ENCODE measurements at regions not wholly inside any gene's neighbourhood (a gene's known extent, or its start where the extent isn't known, plus 50 kb on each side); places are given as distances from the start of the nearest gene placed in this dataset.

DNA sequence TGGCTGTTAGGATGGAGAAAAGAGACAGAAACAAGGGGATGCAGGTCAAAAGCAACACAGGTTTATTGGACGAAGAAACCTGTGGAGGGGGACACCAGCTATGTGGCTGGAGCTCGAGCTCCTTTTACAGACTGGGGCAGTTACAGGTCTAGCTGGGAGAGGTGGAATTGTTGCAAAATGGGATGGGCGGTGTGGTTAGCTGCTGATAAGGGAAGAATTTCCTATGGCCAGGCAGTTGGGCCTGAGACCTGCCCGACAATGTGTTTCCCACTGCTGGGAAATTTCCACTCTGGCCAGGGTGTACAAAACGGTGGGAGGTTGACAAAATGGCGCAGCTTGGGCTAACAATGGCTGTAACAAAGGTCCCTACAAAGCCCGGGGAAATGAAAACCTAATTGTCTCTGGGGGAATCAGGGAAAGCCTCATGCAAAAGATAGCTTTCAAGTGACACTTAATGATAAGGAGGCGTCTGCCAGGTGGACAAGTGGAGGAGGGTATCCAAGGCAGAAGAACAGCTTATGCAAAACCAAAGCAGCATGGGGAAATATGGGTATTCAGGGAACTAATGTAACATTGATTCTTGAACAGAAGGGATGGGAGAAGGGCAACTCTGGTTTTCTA lies 137.4 kb upstream of the SGO1 start:
- WGBS (ENCODE audit: extremely low coverage, insufficient coverage, insufficient read length) = no CpG with 5 or more reads among the region's 8 CpGs
- peaks cover 3 to 14% of the 10 kb centered on the region in 2 experiments for H3K4me1 ChIP-seq (ENCODE audit: control insufficient read depth in 1 of 2, insufficient read depth in 2 of 2, low read length in 2 of 2)
- no peak overlapping the region for H3K4me2 ChIP-seq (ENCODE audit: low read length)
- no peak overlapping the region for H2AFZ ChIP-seq (ENCODE audit: insufficient read depth, low read length, poor library complexity)
- H2AK5ac ChIP-seq (ENCODE audit: low read length) = no peak overlapping the region
- peak; percentile 59 to 75 for DNase-seq
- no peak overlapping the region for H2BK120ac ChIP-seq (ENCODE audit: insufficient read depth, low read length, poor library complexity)
- H3K9me3 ChIP-seq (ENCODE audit: insufficient read depth, low read depth, low read length) = no peaks in the 10 kb centered on the region
- H2BK5ac ChIP-seq (ENCODE audit: low read depth, low read length, poor library complexity) = no peak overlapping the region
- H3K79me2 ChIP-seq (ENCODE audit: control insufficient read depth, insufficient read depth, low read length, poor library complexity) = no peaks in the 10 kb centered on the region
- H4K12ac ChIP-seq (ENCODE audit: low read depth, low read length) = no peak overlapping the region
- H2BK12ac ChIP-seq (ENCODE audit: low read length) = peak overlapping the region; percentile 73
- peaks cover 10% of the 10 kb centered on the region for H3K79me1 ChIP-seq (ENCODE audit: low read length)
- no peak overlapping the region for H3K4me3 ChIP-seq (ENCODE audit: low read depth, low read length)
- H3K36me3 ChIP-seq (ENCODE audit: control insufficient read depth in 1 of 2, insufficient read depth in 2 of 2, low read length in 2 of 2) = no peaks in the 10 kb centered on the region
- H3K4ac ChIP-seq (ENCODE audit: low read depth, low read length) = no peak overlapping the region
- H4K8ac ChIP-seq (ENCODE audit: low read depth, low read length) = no peak overlapping the region
- no peak overlapping the region for H3K18ac ChIP-seq (ENCODE audit: low read length)
- H3K27ac ChIP-seq (ENCODE audit: low read depth, low read length) = no peak overlapping the region
- no peaks in the 10 kb centered on the region for H3K27me3 ChIP-seq (ENCODE audit: insufficient read depth, low read length)
- H3K23ac ChIP-seq (ENCODE audit: low read length) = no peak overlapping the region
- no peak overlapping the region for H3K9ac ChIP-seq (ENCODE audit: low read length)
- peak overlapping the region; percentile 49 for H4K91ac ChIP-seq (ENCODE audit: low read depth, low read length)
- no peak overlapping the region for H3K14ac ChIP-seq (ENCODE audit: low read length)

DNA sequence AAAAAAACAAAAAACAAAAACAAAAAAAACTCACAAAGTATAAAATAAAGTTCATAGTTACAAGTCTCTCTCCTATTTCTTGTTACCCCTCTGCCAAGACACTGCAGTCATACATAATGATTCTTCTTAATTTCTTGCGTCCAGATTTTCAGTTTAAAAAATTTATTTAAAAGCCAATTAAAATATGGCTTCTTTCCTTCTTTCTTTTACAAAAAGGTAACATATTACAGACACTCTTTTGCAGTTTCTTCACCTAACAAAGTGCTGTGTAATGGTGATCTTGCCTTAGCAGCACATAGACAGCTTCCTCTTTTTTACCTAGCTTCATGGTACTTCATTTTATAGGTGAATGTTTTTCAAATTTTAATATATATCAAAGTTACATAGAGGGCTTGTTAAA lies 136.1 kb upstream of the SGO1 start:
- Histone ChIP-seq H4K8ac (ENCODE audit: low read depth, low read length) (no peak overlapping the region), H2AFZ (ENCODE audit: insufficient read depth, low read length, poor library complexity) (no peak overlapping the region), H3K23ac (ENCODE audit: low read length) (no peak overlapping the region), H3K18ac (ENCODE audit: low read length) (no peak overlapping the region), H3K9me3 (ENCODE audit: insufficient read depth, low read depth, low read length) (no peaks in the 10 kb centered on the region), H3K27ac (ENCODE audit: low read depth, low read length) (no peak overlapping the region), H3K36me3 (ENCODE audit: control insufficient read depth in 1 of 2, insufficient read depth in 2 of 2, low read length in 2 of 2) (no peaks in the 10 kb centered on the region), H3K14ac (ENCODE audit: low read length) (no peak overlapping the region), H3K4me1 (ENCODE audit: control insufficient read depth in 1 of 2, insufficient read depth in 2 of 2, low read length in 2 of 2) (peaks cover 3 to 14% of the 10 kb centered on the region in 2 experiments), H2AK5ac (ENCODE audit: low read length) (no peak overlapping the region), H4K91ac (ENCODE audit: low read depth, low read length) (no peak overlapping the region), H2BK12ac (ENCODE audit: low read length) (no peak overlapping the region), H2BK5ac (ENCODE audit: low read depth, low read length, poor library complexity) (no peak overlapping the region), H3K4me3 (ENCODE audit: low read depth, low read length) (no peak overlapping the region), H4K12ac (ENCODE audit: low read depth, low read length) (no peak overlapping the region), H3K79me1 (ENCODE audit: low read length) (peaks cover 10% of the 10 kb centered on the region), H3K9ac (ENCODE audit: low read length) (no peak overlapping the region), H3K27me3 (ENCODE audit: insufficient read depth, low read length) (no peaks in the 10 kb centered on the region), H3K79me2 (ENCODE audit: control insufficient read depth, insufficient read depth, low read length, poor library complexity) (no peaks in the 10 kb centered on the region), H3K4me2 (ENCODE audit: low read length) (no peak overlapping the region), H2BK120ac (ENCODE audit: insufficient read depth, low read length, poor library complexity) (no peak overlapping the region), H3K4ac (ENCODE audit: low read depth, low read length) (no peak overlapping the region)
- DNase-seq = no peak
- WGBS (ENCODE audit: extremely low coverage, insufficient coverage, insufficient read length) = no CpG with 5 or more reads among the region's 1 CpG

DNA sequence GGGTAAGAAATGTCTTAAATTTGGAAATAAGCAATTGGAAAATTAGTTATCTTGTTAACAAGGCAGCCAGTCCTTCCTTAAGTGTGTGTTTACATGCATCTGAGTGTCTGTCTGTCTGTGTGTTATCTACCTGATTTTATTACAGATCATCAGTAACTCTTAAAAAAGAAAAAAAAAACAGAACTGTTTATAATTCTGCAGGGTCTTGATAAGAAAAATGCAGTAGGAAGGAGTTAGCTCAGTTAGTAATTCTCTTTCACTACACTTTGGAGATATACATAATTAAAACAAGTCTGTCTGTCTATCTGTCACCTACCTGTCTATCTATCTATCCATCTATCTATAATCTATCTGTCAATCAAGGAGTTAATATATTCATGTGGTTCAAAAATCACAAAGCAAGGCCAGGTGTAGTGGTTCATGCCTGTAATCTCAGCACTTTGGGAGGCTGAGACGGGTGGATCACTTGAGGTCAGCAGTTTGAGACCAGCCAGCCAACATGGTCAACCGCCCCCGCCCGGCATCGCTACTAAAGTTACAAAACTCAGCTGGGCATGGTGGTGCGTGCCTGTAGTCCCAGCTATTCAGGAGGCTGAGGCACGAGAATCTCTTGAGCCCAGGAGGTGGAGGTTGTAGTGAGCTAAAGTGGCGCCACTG lies 135.5 kb upstream of the SGO1 start:
- no CpG with 5 or more reads among the region's 8 CpGs for WGBS (ENCODE audit: extremely low coverage, insufficient coverage, insufficient read length)
- Histone ChIP-seq H3K9me3 (ENCODE audit: insufficient read depth, low read depth, low read length) (no peaks in the 10 kb centered on the region), H3K79me2 (ENCODE audit: control insufficient read depth, insufficient read depth, low read length, poor library complexity) (no peaks in the 10 kb centered on the region), H3K9ac (ENCODE audit: low read length) (no peak overlapping the region), H2AK5ac (ENCODE audit: low read length) (peak overlapping the region; percentile 79), H3K4ac (ENCODE audit: low read depth, low read length) (no peak overlapping the region), H3K18ac (ENCODE audit: low read length) (peak overlapping the region; percentile 75), H3K23ac (ENCODE audit: low read length) (no peak overlapping the region), H3K27me3 (ENCODE audit: insufficient read depth, low read length) (no peaks in the 10 kb centered on the region), H3K79me1 (ENCODE audit: low read length) (peaks cover 10% of the 10 kb centered on the region), H2BK120ac (ENCODE audit: insufficient read depth, low read length, poor library complexity) (peak overlapping the region; percentile 43), H4K91ac (ENCODE audit: low read depth, low read length) (peak overlapping the region; percentile 62), H2BK5ac (ENCODE audit: low read depth, low read length, poor library complexity) (peak overlapping the region; percentile 49), H4K8ac (ENCODE audit: low read depth, low read length) (peak overlapping the region; percentile 28), H3K4me2 (ENCODE audit: low read length) (no peak overlapping the region), H3K4me1 (ENCODE audit: control insufficient read depth in 1 of 2, insufficient read depth in 2 of 2, low read length in 2 of 2) (peaks cover 3 to 14% of the 10 kb centered on the region in 2 experiments), H2AFZ (ENCODE audit: insufficient read depth, low read length, poor library complexity) (no peak overlapping the region), H3K4me3 (ENCODE audit: low read depth, low read length) (no peak overlapping the region), H3K27ac (ENCODE audit: low read depth, low read length) (no peak overlapping the region), H3K14ac (ENCODE audit: low read length) (peak overlapping the region; percentile 74), H3K36me3 (ENCODE audit: control insufficient read depth in 1 of 2, insufficient read depth in 2 of 2, low read length in 2 of 2) (no peaks in the 10 kb centered on the region), H2BK12ac (ENCODE audit: low read length) (peak overlapping the region; percentile 91), H4K12ac (ENCODE audit: low read depth, low read length) (no peak overlapping the region)
- DNase-seq = no peak

DNA sequence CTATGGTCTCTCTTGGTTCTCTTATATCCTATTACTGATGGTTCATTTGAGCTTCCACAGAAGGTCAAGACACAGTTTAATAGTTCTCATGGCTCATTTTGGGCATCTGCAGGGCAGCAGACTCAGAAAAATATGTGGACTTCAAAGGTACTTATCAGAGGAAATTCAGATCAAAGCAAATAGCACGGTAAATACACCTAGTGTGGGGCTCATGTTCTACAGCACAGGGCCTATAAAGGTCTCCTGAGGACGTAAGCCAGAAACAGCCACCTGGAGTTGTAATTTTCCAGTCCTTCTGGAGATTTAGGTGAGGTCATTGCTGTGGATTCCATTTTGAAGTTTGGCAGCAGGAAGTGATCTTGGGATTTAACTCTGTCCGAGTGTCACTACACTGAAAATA lies 134.5 kb upstream of the SGO1 start:
- WGBS (ENCODE audit: extremely low coverage, insufficient coverage, insufficient read length) = no CpG with 5 or more reads among the region's 3 CpGs
- Histone ChIP-seq H3K18ac (ENCODE audit: low read length) (no peak overlapping the region), H3K4me1 (ENCODE audit: control insufficient read depth in 1 of 2, insufficient read depth in 2 of 2, low read length in 2 of 2) (peaks cover 3 to 13% of the 10 kb centered on the region in 2 experiments), H3K4me3 (ENCODE audit: low read depth, low read length) (no peak overlapping the region), H4K8ac (ENCODE audit: low read depth, low read length) (no peak overlapping the region), H2BK5ac (ENCODE audit: low read depth, low read length, poor library complexity) (no peak overlapping the region), H3K36me3 (ENCODE audit: control insufficient read depth in 1 of 2, insufficient read depth in 2 of 2, low read length in 2 of 2) (no peaks in the 10 kb centered on the region), H3K79me2 (ENCODE audit: control insufficient read depth, insufficient read depth, low read length, poor library complexity) (no peaks in the 10 kb centered on the region), H2BK12ac (ENCODE audit: low read length) (no peak overlapping the region), H3K27me3 (ENCODE audit: insufficient read depth, low read length) (no peaks in the 10 kb centered on the region), H2BK120ac (ENCODE audit: insufficient read depth, low read length, poor library complexity) (no peak overlapping the region), H3K27ac (ENCODE audit: low read depth, low read length) (no peak overlapping the region), H2AFZ (ENCODE audit: insufficient read depth, low read length, poor library complexity) (no peak overlapping the region), H3K23ac (ENCODE audit: low read length) (no peak overlapping the region), H3K9me3 (ENCODE audit: insufficient read depth, low read depth, low read length) (no peaks in the 10 kb centered on the region), H3K4ac (ENCODE audit: low read depth, low read length) (no peak overlapping the region), H4K12ac (ENCODE audit: low read depth, low read length) (no peak overlapping the region), H2AK5ac (ENCODE audit: low read length) (no peak overlapping the region), H3K9ac (ENCODE audit: low read length) (no peak overlapping the region), H4K91ac (ENCODE audit: low read depth, low read length) (no peak overlapping the region), H3K79me1 (ENCODE audit: low read length) (peaks cover 8% of the 10 kb centered on the region), H3K4me2 (ENCODE audit: low read length) (no peak overlapping the region), H3K14ac (ENCODE audit: low read length) (no peak overlapping the region)
- peak; percentile 30 to 72 for DNase-seq

Measured in trophoblast cell (in vitro differentiated cells and primary cell).